ENCODE measurements at regions not wholly inside any gene's neighbourhood (a gene's known extent, or its start where the extent isn't known, plus 50 kb on each side); places are given as distances from the start of the nearest gene placed in this dataset.
A peak's percentile ranks its signal among the peaks of the same experiment; 100 is the strongest.

GRCh38 chr12:74646831-74647230 lies 109.2 kb downstream of the ATXN7L3B start:
- no peak for TF ChIP-seq POLR2A (IDR thresholded peaks at IDR 0.05; ENCODE audit: low read depth, low read length)
- no peak for TF ChIP-seq ZNF24 (IDR thresholded peaks at IDR 0.05)
- no peak for TF ChIP-seq ZSCAN29 (IDR thresholded peaks at IDR 0.05)
- peak in 1 of 3 experiments; percentile 13; a peak in 2 of 6 replicates for TF ChIP-seq CTCF (IDR thresholded peaks at IDR 0.05 in 2 of 3, conservative IDR thresholded peaks at IDR 0.05 in 1 of 3; ENCODE audit: control insufficient read depth in 2 of 3, extremely low read depth in 1 of 3, insufficient read depth in 1 of 3, low read depth in 3 of 3, low read length in 3 of 3)
- TF ChIP-seq USF1 (IDR thresholded peaks at IDR 0.05; ENCODE audit: borderline replicate concordance, extremely low read length, insufficient read depth, low read depth, low read length) = no peak
- no peak for TF ChIP-seq BCL11A (IDR thresholded peaks at IDR 0.05; ENCODE audit: low read depth, low read length)
